ENCODE measurements at regions not wholly inside any gene's neighbourhood (a gene's known extent, or its start where the extent isn't known, plus 50 kb on each side); places are given as distances from the start of the nearest gene placed in this dataset.

GRCh38 chr14:38442208-38442607, 186.3 kb upstream of the CLEC14A start:
- intact Hi-C loops (cut with micrococcal nuclease; ENCODE audit: unreplicated experiment) (no loop called here), in situ Hi-C loops (cut with HindIII; ENCODE audit: low pct_unique_long_range_greater_than_20kb, low sequenced_read_pairs) (no loop called here)
- TF ChIP-seq POLR2AphosphoS5 (IDR thresholded peaks at IDR 0.05; ENCODE audit: low read depth, low read length) (no peak), REST (IDR thresholded peaks at IDR 0.05; ENCODE audit: insufficient read depth in 1 of 2, low read depth in 2 of 2, low read length in 1 of 2) (no peak), TCF7L2 (IDR thresholded peaks at IDR 0.05; ENCODE audit: low read depth, low read length) (no peak), SIN3A (IDR thresholded peaks at IDR 0.05; ENCODE audit: borderline replicate concordance, insufficient read depth, low read depth, low read length) (no peak)
- TF ChIP-seq, protein P1, sequence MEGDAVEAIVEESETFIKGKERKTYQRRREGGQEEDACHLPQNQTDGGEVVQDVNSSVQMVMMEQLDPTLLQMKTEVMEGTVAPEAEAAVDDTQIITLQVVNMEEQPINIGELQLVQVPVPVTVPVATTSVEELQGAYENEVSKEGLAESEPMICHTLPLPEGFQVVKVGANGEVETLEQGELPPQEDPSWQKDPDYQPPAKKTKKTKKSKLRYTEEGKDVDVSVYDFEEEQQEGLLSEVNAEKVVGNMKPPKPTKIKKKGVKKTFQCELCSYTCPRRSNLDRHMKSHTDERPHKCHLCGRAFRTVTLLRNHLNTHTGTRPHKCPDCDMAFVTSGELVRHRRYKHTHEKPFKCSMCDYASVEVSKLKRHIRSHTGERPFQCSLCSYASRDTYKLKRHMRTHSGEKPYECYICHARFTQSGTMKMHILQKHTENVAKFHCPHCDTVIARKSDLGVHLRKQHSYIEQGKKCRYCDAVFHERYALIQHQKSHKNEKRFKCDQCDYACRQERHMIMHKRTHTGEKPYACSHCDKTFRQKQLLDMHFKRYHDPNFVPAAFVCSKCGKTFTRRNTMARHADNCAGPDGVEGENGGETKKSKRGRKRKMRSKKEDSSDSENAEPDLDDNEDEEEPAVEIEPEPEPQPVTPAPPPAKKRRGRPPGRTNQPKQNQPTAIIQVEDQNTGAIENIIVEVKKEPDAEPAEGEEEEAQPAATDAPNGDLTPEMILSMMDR (IDR thresholded peaks at IDR 0.05) = no peak
- POLR2A ChIA-PET = no interaction called here
- no peak for DNase-seq (ENCODE audit: low read depth, low spot score)
- no TSS peak for BruUV-seq (replicated peaks)
- no peaks in the 10 kb centered on the region for H3K4me1 ChIP-seq (ENCODE audit: control insufficient read depth, insufficient read depth, low read length)
- ATAC-seq = no peak
- CTCF ChIA-PET = no interaction called here
- no peaks in the 10 kb centered on the region for H3K27me3 ChIP-seq (ENCODE audit: control insufficient read depth, insufficient read depth, low read length)
- H3K27ac ChIP-seq (ENCODE audit: low read length) = no peak overlapping the region
- H3K36me3 ChIP-seq (ENCODE audit: control insufficient read depth, insufficient read depth, low read length) = no peaks in the 10 kb centered on the region
- no peak overlapping the region for H3K4me3 ChIP-seq (ENCODE audit: low read depth in 2 of 2, low read length in 2 of 2)
- no peaks in the 10 kb centered on the region for H3K9me3 ChIP-seq (ENCODE audit: control insufficient read depth, insufficient read depth, low read depth, low read length)

GRCh38 chr14:38432186-38432585, 176.3 kb upstream of the CLEC14A start:
- ChIA-PET CTCF (no interaction called here), POLR2A (no interaction called here)
- H3K27ac ChIP-seq (ENCODE audit: low read length) = no peak overlapping the region
- no peak for ATAC-seq
- H3K27me3 ChIP-seq (ENCODE audit: control insufficient read depth, insufficient read depth, low read length) = no peaks in the 10 kb centered on the region
- in situ Hi-C loops (cut with HindIII; ENCODE audit: low pct_unique_long_range_greater_than_20kb, low sequenced_read_pairs) = no loop called here
- no peak for DNase-seq (ENCODE audit: low read depth, low spot score)
- H3K4me1 ChIP-seq (ENCODE audit: control insufficient read depth, insufficient read depth, low read length) = no peaks in the 10 kb centered on the region
- H3K4me3 ChIP-seq (ENCODE audit: low read depth in 2 of 2, low read length in 2 of 2) = no peak overlapping the region
- no TSS peak for BruUV-seq (replicated peaks)
- TF ChIP-seq REST (IDR thresholded peaks at IDR 0.05; ENCODE audit: insufficient read depth in 1 of 2, low read depth in 2 of 2, low read length in 1 of 2) = no peak
- no peak for TF ChIP-seq SIN3A (IDR thresholded peaks at IDR 0.05; ENCODE audit: borderline replicate concordance, insufficient read depth, low read depth, low read length)
- no peak for TF ChIP-seq POLR2AphosphoS5 (IDR thresholded peaks at IDR 0.05; ENCODE audit: low read depth, low read length)
- TF ChIP-seq, protein P1 (IDR thresholded peaks at IDR 0.05) = no peak
- TF ChIP-seq TCF7L2 (IDR thresholded peaks at IDR 0.05; ENCODE audit: low read depth, low read length) = no peak
- H3K9me3 ChIP-seq (ENCODE audit: control insufficient read depth, insufficient read depth, low read depth, low read length) = no peaks in the 10 kb centered on the region
- intact Hi-C loops (cut with micrococcal nuclease; ENCODE audit: unreplicated experiment) = no loop called here
- no peaks in the 10 kb centered on the region for H3K36me3 ChIP-seq (ENCODE audit: control insufficient read depth, insufficient read depth, low read length)

Data from Panc1 (cell line).